Fibroblast of lung (primary cell): ENCODE measurements at regions not wholly inside any gene's neighbourhood (a gene's known extent, or its start where the extent isn't known, plus 50 kb on each side); places are given as distances from the start of the nearest gene placed in this dataset.

ENCODE experiments used
- DNase-seq, 2 donors: peaks; one replicate each; pipeline versions ENCODE4 v3.0.0 to v3.0.0-alpha.2; 2010; ENCODE audit warnings: low read depth in 2 of 2
- H2AFZ ChIP-seq: 2 replicates; pipeline ENCODE4 v1.5.1; 2012; ENCODE audit warnings: low read length, control low read depth, inconsistent platforms
- H3K27ac ChIP-seq: 2 replicates; pipeline ENCODE4 v1.5.1; 2011; ENCODE audit warnings: low read length, control low read depth; ENCODE audit not compliant: insufficient read depth
- H3K27me3 ChIP-seq: 2 replicates; pipeline ENCODE4 v1.5.1; 2011; ENCODE audit warnings: mild to moderate bottlenecking, low read length; ENCODE audit not compliant: control insufficient read depth, insufficient read depth
- H3K36me3 ChIP-seq: 2 replicates; pipeline ENCODE4 v1.5.1; 2011; ENCODE audit warnings: low read length; ENCODE audit not compliant: control insufficient read depth, insufficient read depth
- H3K4me1 ChIP-seq: 2 replicates; pipeline ENCODE4 v1.5.1; 2011; ENCODE audit warnings: low read length; ENCODE audit not compliant: control insufficient read depth, insufficient read depth; ENCODE audit errors: extremely low read depth
- H3K4me2 ChIP-seq: 2 replicates; pipeline ENCODE4 v1.5.1; 2011; ENCODE audit warnings: low read length, control low read depth; ENCODE audit not compliant: insufficient read depth; ENCODE audit errors: extremely low read depth
- H3K4me3 ChIP-seq, 4 experiments: fragments of 200-600 bp in 1 of 4; sonication (generic) in 1 of 4; replicated peaks in 1 of 4; 2 replicates each; pipeline ENCODE4 v1.5.1; 2011 to 2016; ENCODE audit warnings: low read length in 4 of 4, low read depth in 3 of 4, mild to moderate bottlenecking in 3 of 4, control low read depth in 2 of 4, inconsistent platforms in 1 of 4, mixed read lengths in 1 of 4; ENCODE audit not compliant: insufficient read depth in 1 of 4; ENCODE audit errors: control extremely low read depth in 1 of 4
- H3K79me2 ChIP-seq: 2 replicates; pipeline ENCODE4 v1.5.1; 2012; ENCODE audit warnings: mild to moderate bottlenecking, low read length, inconsistent platforms; ENCODE audit not compliant: control insufficient read depth, insufficient read depth
- H3K9ac ChIP-seq: 2 replicates; pipeline ENCODE4 v1.5.1; 2011; ENCODE audit warnings: mild to moderate bottlenecking, low read length, control low read depth; ENCODE audit not compliant: insufficient read depth
- H3K9me3 ChIP-seq: 2 replicates; pipeline ENCODE4 v1.5.1; 2012; ENCODE audit warnings: low read depth, low read length; ENCODE audit not compliant: control insufficient read depth, insufficient read depth
- H4K20me1 ChIP-seq: 2 replicates; pipeline ENCODE4 v1.5.1; 2011; ENCODE audit warnings: low read length; ENCODE audit not compliant: control insufficient read depth, insufficient read depth; ENCODE audit errors: extremely low read depth
- EZH2 ChIP-seq: IDR thresholded peaks from 2 replicates; pipeline ENCODE4 v1.5.1; 2012; ENCODE audit warnings: low read length, control low read depth, mild to moderate bottlenecking; ENCODE audit errors: missing control alignments
- TF ChIP-seq, protein P1 (sequence below), 2 donors: IDR thresholded peaks in 1 of 2; conservative IDR thresholded peaks in 1 of 2; 1 replicate in 1 of 2; 2 replicates in 1 of 2; pipeline ENCODE4 v1.5.1; 2011 to 2012; ENCODE audit warnings: low read length in 2 of 2, control low read depth in 1 of 2, inconsistent platforms in 1 of 2, low read depth in 1 of 2, mild to moderate bottlenecking in 1 of 2

DNA sequence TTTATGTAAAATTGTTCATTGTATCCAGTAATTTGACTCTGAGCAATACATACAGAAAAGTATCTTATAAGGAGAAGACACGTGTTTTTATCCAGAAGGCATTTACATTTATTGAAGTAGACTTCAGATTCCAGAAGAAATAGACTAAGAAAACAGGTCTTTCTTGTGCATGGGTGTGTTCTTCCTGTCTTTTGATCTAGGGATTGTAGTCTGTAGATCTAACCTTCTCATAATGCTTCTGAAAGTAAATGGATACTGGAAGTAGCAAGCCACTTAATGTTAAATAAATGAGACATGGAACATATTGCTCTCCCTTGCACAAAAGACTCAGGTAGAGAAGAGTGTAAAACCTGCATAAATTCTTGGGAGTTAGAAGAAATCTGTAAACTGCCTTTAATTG is 853.2 kb upstream of the B3GALT2 start:
- Histone ChIP-seq H3K9me3 (no peaks in the 10 kb centered on the region), H3K36me3 (no peaks in the 10 kb centered on the region), H3K27me3 (no peaks in the 10 kb centered on the region), H3K27ac (no peak overlapping the region), H3K4me2 (no peak overlapping the region), H3K79me2 (no peaks in the 10 kb centered on the region), H3K4me3 (no peak overlapping the region), H4K20me1 (no peaks in the 10 kb centered on the region), H2AFZ (no peak overlapping the region), H3K4me1 (no peaks in the 10 kb centered on the region), H3K9ac (no peak overlapping the region)
- DNase-seq, result no peak
- TF ChIP-seq, protein P1, sequence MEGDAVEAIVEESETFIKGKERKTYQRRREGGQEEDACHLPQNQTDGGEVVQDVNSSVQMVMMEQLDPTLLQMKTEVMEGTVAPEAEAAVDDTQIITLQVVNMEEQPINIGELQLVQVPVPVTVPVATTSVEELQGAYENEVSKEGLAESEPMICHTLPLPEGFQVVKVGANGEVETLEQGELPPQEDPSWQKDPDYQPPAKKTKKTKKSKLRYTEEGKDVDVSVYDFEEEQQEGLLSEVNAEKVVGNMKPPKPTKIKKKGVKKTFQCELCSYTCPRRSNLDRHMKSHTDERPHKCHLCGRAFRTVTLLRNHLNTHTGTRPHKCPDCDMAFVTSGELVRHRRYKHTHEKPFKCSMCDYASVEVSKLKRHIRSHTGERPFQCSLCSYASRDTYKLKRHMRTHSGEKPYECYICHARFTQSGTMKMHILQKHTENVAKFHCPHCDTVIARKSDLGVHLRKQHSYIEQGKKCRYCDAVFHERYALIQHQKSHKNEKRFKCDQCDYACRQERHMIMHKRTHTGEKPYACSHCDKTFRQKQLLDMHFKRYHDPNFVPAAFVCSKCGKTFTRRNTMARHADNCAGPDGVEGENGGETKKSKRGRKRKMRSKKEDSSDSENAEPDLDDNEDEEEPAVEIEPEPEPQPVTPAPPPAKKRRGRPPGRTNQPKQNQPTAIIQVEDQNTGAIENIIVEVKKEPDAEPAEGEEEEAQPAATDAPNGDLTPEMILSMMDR (conservative IDR thresholded peaks at IDR 0.05 in 1 of 2, IDR thresholded peaks at IDR 0.05 in 1 of 2; ENCODE audit: low read depth in 1 of 2, low read length in 2 of 2), result no peak
- no peak for TF ChIP-seq EZH2

- no peaks in the 10 kb centered on the region for H3K9me3 ChIP-seq
- no peak overlapping the region for H3K9ac ChIP-seq
- no peaks in the 10 kb centered on the region for H4K20me1 ChIP-seq
- H2AFZ ChIP-seq, result no peak overlapping the region
- no peak for DNase-seq
- TF ChIP-seq, protein P1 (conservative IDR thresholded peaks at IDR 0.05 in 1 of 2, IDR thresholded peaks at IDR 0.05 in 1 of 2; ENCODE audit: low read depth in 1 of 2, low read length in 2 of 2), result no peak
- no peak for TF ChIP-seq EZH2
- no peak overlapping the region for H3K27ac ChIP-seq
- no peaks in the 10 kb centered on the region for H3K27me3 ChIP-seq
- no peak overlapping the region for H3K4me3 ChIP-seq
- no peaks in the 10 kb centered on the region for H3K4me1 ChIP-seq
- H3K4me2 ChIP-seq, result no peak overlapping the region
- no peaks in the 10 kb centered on the region for H3K79me2 ChIP-seq
- no peaks in the 10 kb centered on the region for H3K36me3 ChIP-seq
Measured at GRCh38 chr1:194033646-194034045, 847.2 kb upstream of the B3GALT2 start.

GRCh38 chr1:194028002-194028401 is 841.6 kb upstream of the B3GALT2 start:
- TF ChIP-seq EZH2, result no peak
- TF ChIP-seq, protein P1 (conservative IDR thresholded peaks at IDR 0.05 in 1 of 2, IDR thresholded peaks at IDR 0.05 in 1 of 2; ENCODE audit: low read depth in 1 of 2, low read length in 2 of 2), result no peak
- Histone ChIP-seq H3K79me2 (no peaks in the 10 kb centered on the region), H3K4me1 (no peaks in the 10 kb centered on the region), H3K4me3 (no peak overlapping the region), H3K4me2 (no peak overlapping the region), H3K27ac (no peak overlapping the region), H3K9ac (no peak overlapping the region), H3K36me3 (no peaks in the 10 kb centered on the region), H3K27me3 (no peaks in the 10 kb centered on the region), H3K9me3 (no peaks in the 10 kb centered on the region), H2AFZ (no peak overlapping the region), H4K20me1 (no peaks in the 10 kb centered on the region)
- peak in 1 of 2 donors; percentile 42 for DNase-seq
